Pulmonary artery endothelial cell (primary cell): ENCODE measurements at regions not wholly inside any gene's neighbourhood (a gene's known extent, or its start where the extent isn't known, plus 50 kb on each side); places are given as distances from the start of the nearest gene placed in this dataset.

Experiments
- DNase-seq: peaks from one replicate; pipeline ENCODE4 v3.0.0-alpha.2; 2011; ENCODE audit warnings: low read depth, low spot score

GRCh38 chr18:52045946-52046675, 293.9 kb upstream of the DCC start:
- no peak for DNase-seq

- DNase-seq = no peak
Measured at GRCh38 chr18:52046842-52047241, 293.2 kb upstream of the DCC start.

- DNase-seq = no peak
Measured at GRCh38 chr18:52054324-52054723, 285.7 kb upstream of the DCC start.

DNA sequence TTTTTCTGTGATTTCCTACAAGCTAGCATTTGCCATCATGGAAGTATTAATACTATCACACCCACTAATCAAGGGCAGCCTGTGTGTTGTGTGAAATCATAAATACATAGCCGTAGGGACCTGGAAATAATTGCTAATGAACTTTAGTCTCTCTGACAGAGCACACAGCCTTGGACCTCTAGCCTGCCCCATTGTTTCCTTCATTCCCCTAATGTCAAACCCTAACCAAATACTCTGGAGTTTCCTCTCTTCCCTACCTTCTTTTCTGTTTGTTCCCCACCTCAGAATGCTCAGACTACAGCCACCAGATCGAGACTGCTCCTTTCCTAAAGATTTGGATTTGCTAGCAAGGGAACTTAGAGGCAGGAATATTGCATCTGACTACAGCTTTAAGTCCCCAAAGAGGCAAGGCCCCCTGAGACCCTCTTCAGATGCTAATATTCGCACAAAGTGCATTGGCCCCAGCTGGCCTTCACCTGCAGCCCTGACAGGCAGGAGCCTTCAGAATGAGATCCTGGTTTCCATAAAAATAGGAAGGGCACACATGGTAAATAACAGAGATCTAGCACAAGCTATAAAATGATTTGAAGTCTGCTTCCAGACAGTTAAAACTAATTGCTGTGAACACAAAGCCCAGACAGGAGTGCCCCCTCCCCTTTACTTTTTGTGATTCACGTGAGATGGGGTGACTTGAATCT, 279.2 kb upstream of the DCC start:
- DNase-seq = no peak

- DNase-seq = no peak
Measured at GRCh38 chr18:52063923-52064322, 276.1 kb upstream of the DCC start.

- DNase-seq = no peak
Measured at GRCh38 chr18:52069201-52069600, 270.8 kb upstream of the DCC start.

DNA sequence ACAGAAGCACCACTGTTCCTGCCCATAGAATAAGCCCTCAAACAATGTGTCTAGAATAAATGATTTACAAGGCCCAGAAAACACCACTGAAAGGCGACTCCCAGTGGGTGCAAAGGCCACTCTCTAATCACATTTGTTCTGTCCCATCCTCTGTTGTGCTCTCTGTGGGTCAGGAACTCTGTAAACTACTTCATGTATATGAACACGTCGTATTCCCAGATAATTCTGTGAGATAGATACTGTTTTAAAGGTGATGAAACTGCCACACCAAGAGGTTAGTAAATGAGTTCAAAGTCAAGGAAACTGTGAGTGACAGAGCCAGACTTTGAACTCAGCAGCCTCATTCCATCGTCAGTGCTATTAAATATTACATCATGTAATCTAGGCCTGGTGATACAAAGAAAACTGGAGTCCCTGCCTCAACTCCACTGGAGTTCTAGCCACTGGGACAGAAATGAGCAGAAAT, 269.7 kb upstream of the DCC start:
- no peak for DNase-seq

- DNase-seq = no peak
Measured at GRCh38 chr18:52077251-52077983, 262.6 kb upstream of the DCC start.

DNA sequence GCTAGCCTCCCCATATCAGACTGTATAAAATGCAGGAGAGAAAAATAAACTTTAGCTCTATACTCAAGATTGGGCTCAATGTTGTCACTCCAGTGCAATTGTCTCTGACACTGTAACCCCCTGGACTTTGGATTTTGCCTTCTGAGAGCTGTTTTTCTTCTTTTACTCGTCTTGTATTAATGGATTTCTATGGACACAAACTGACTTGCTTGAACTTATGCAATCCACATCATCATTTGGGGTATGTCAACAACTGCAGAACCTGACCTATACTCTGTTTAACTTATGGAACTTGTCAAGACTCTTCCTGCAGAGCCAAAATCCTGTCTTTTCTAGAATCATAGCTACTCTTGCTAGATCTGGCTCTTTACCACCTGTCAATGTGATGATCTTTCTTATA, 257.8 kb upstream of the DCC start:
- no peak for DNase-seq

DNA sequence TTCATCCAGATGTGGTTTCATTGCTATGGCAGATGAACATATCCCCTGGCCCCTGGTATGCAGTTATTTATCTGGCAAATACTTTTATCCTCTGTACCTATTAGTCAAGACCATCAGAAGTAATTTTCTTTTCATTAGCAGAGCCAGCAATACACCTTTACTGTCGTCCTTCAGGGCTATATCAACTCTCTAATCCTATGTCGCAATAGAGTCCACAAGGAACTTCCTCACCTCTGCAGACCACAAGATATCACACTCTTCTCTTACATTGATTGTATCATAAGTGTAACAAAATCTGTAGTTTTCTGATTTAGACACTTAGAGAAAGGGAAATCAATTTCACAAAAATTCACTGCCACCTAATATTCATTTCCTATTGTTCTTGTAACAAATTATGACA, 252.9 kb upstream of the DCC start:
- no peak for DNase-seq

DNA sequence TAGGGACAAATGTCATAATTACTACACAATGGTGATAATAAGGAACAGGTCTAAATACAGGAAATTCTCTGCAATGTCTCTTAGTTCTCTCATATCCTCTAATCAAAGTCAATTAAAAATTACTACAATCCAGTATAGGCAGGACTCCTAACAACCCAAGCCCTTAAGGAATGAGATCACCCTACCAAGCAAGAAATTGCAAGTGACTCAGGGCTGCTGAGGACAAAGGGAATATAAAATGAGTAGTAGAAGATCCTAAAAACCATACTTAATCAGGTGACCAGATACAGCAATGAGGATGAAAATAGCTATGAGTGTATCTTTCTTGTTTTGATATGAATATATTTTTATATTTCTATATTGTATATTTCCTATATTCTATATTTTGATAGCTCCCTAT, 250.0 kb upstream of the DCC start:
- no peak for DNase-seq

DNA sequence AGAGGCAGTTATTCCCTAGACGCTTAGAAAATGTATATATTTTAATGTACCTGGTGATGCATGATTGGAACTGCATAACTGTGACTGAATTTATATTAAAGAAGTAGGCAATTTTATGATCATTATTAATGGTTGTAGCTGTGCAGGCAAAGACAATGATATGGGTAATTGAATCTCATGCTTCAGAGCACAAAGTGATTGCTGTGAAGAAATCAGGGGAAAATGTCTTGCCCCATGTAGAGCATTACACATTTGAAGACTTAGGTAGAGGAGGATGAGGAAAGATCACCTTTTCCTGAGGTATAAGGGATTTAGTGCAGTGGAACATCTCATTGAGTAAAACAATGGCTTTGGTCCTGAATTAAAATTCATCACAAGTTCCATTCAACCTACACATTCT, 246.8 kb upstream of the DCC start:
- no peak for DNase-seq

DNA sequence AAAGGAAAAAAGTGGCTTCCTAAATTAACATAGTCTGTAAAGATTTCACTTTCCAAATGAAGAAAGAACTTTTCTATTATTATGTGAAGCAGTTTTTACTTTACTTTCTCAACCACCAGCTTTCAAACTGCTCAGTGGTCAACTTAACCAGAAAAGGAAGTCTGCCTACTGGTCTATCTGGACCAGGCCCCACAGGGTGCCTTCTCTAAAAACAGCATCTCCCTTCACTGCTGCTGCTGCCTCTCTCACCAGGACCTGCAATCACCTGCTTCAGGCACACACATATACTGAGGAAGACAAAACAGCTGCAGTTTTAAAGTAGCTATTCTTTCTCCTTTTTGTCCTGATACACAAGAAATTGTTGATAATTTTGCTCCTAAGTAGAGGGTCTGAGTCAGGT, 221.3 kb upstream of the DCC start:
- DNase-seq = no peak

- no peak for DNase-seq
Measured at GRCh38 chr18:52130624-52131301, 209.2 kb upstream of the DCC start.

- DNase-seq = no peak
Measured at GRCh38 chr18:52131845-52132244, 208.2 kb upstream of the DCC start.

- DNase-seq = no peak
Measured at GRCh38 chr18:52136532-52136931, 203.5 kb upstream of the DCC start.

DNA sequence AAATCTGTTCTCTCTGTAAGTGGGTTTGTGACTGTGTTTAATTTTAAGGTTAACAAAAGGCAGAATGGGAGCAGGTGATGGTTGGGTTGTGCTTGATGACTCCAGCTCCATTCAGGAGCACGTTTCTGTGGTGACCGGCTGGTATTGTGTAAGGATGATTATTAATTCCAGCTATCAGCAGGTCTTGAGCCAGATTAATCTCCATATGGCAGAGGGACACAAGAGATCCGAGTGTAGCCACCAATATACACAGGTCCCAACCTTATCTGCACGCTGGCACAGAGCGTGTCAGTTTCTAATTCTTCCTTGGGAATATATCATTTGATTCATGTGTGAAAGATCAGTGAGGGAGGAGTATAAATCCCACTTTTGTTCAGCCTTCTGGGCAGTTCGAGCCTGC, 199.0 kb upstream of the DCC start:
- no peak for DNase-seq

DNA sequence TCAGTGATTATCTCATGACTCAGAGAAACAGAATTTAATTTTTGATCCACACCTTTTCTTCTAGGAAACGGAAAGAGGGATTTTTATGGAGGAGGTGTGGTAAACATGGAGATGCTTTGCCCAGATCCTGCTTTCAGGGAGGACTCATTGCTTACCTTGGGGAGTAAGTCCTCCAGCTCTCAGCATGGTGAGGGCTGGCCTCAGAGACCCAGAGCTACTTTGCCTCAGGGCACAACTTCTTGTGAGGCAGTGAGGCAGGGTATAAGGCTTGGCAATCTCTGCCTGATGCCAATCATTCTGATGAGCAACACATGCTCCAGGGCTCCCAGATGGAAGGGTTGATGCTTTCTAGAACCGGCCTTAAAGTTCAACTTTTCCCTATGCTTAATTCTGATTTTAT, 189.9 kb upstream of the DCC start:
- DNase-seq = no peak

GRCh38 chr18:52152036-52152435, 188.0 kb upstream of the DCC start:
- no peak for DNase-seq

DNA sequence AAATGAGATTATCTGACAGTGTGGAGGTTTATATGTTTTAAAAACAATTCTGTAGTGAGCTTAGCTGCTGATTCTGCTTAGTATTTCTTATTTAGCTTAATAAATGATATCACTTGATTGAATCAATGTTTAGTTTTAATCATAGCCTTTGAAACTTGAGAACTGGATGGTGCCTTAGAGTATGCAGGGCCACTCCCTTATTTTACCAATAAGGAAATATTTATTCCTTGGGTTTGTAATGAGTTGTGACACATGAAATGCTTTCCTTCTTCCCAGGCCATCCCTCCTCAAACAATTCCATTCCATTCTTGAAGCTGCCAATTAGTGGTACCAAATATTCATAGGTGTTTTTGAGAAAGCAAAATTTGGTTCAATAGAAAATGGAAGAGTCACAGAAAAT, 183.8 kb upstream of the DCC start:
- DNase-seq = no peak

DNA sequence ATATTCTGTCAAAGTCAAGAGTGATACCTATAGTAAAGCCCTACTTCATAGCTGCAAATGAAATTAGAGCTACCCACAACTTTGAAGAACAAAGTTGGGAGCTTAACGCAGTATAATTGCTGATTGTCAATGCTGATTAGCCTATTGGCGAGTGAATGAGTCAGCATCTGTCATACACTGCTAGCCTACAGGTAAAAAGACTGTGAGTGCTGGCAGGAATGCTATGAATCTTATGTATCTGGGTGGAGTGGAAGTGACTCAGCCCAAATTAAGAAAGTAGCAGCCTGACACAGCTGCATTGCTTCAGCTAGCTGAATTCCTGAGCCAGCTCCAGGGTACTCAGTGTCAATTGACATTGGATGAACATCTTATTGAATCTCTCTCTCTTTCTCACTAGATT, 179.4 kb upstream of the DCC start:
- no peak for DNase-seq

GRCh38 chr18:52163478-52163877, 176.5 kb upstream of the DCC start:
- no peak for DNase-seq
